Esophagus squamous epithelium (tissue), 5 donors: ENCODE measurements at regions not wholly inside any gene's neighbourhood (a gene's known extent, or its start where the extent isn't known, plus 50 kb on each side); places are given as distances from the start of the nearest gene placed in this dataset.

Source experiments
- DNase-seq: peaks from one replicate; lab custom pipeline; 2025; lab: John Stamatoyannopoulos, UW
- H3K27ac ChIP-seq, 4 donors: fragments of 200-600 bp; sonication (generic); one replicate each; pipeline ENCODE4 v1.5.1; 2016 to 2019; ENCODE audit warnings: mild to moderate bottlenecking in 1 of 4
- H3K27me3 ChIP-seq, 4 donors: fragments of 200-600 bp; sonication (generic); 1 replicate in 3 of 4; 2 replicates in 1 of 4; pipeline versions ENCODE4 v1.5.1 to v1.6.0; 2017 to 2021; ENCODE audit warnings: antibody characterized with exemption in 1 of 4
- H3K36me3 ChIP-seq, 3 donors: fragments of 200-600 bp; sonication (generic); one replicate each; pipeline ENCODE4 v1.5.1; 2016 to 2019
- H3K4me1 ChIP-seq, 3 donors: fragments of 200-600 bp; sonication (generic); one replicate each; pipeline ENCODE4 v1.5.1; 2017 to 2019
- H3K4me3 ChIP-seq, 4 donors: fragments of 200-600 bp; sonication (generic); 1 replicate in 3 of 4; 2 replicates in 1 of 4; pipeline ENCODE4 v1.5.1; 2016 to 2019; ENCODE audit warnings: mild to moderate bottlenecking in 2 of 4, moderate library complexity in 1 of 4
- H3K9me3 ChIP-seq, 3 donors: fragments of 200-600 bp; sonication (generic); one replicate each; pipeline ENCODE4 v1.5.1; 2016 to 2019
- POLR2A ChIP-seq, 4 donors: fragments of 450-650 bp; IDR thresholded peaks; one replicate each; pipeline ENCODE4 v1.6.1; 2017; ENCODE audit warnings: antibody characterized with exemption in 4 of 4, mild to moderate bottlenecking in 4 of 4, moderate library complexity in 3 of 4
- WGBS, 2 donors: methylation state at CpG; one replicate each; pipeline ENCODE4 v1.1.5; 2018; 5-methylcytosine and 5-hydroxymethylcytosine counted together
- intact Hi-C: fragments of 100-400 bp; cut with DNase I; formaldehyde crosslinking; loops from one replicate; pipeline ENCODE4 v1.15.0; 2022
- TF ChIP-seq, protein P1 (sequence below), 6 experiments: fragments of 450-650 bp in 4 of 6; fragments of 200-600 bp in 2 of 6; sonication (generic) in 2 of 6; IDR thresholded peaks; one replicate each; pipeline ENCODE4 v1.5.1; 2016 to 2019; ENCODE audit warnings: antibody characterized with exemption in 6 of 6, mild to moderate bottlenecking in 4 of 6, moderate library complexity in 4 of 6
- donor health status: DM: yes; HTN: yes; CAD: no.

DNA sequence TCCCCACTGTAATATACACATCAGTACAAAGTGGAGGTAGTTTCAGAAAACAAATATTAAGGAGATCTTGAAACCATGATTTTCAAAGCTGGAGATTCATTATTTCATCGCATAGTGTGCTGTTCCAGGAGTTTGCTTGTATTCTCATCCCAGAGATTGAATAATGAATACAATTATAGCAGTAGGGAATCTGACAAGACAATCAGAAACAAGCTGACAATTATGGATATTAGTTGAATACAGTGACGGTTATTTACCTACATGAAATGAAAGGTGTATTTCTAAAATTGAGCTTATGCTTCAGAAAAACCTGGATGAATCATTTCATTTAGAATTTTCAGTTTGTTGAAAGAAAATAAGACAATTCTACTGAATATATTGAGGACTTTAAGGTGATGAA, 2119.0 kb downstream of the MRPL39 start:
- H3K9me3 ChIP-seq: no peaks in the 10 kb centered on the region
- TF ChIP-seq POLR2A (IDR thresholded peaks at IDR 0.05): no peak
- TF ChIP-seq, protein P1, sequence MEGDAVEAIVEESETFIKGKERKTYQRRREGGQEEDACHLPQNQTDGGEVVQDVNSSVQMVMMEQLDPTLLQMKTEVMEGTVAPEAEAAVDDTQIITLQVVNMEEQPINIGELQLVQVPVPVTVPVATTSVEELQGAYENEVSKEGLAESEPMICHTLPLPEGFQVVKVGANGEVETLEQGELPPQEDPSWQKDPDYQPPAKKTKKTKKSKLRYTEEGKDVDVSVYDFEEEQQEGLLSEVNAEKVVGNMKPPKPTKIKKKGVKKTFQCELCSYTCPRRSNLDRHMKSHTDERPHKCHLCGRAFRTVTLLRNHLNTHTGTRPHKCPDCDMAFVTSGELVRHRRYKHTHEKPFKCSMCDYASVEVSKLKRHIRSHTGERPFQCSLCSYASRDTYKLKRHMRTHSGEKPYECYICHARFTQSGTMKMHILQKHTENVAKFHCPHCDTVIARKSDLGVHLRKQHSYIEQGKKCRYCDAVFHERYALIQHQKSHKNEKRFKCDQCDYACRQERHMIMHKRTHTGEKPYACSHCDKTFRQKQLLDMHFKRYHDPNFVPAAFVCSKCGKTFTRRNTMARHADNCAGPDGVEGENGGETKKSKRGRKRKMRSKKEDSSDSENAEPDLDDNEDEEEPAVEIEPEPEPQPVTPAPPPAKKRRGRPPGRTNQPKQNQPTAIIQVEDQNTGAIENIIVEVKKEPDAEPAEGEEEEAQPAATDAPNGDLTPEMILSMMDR (IDR thresholded peaks at IDR 0.05): no peak
- no peak overlapping the region for H3K4me3 ChIP-seq
- no peak overlapping the region for H3K27ac ChIP-seq
- H3K36me3 ChIP-seq: no peaks in the 10 kb centered on the region
- DNase-seq: no peak
- intact Hi-C loops: no loop called here
- H3K27me3 ChIP-seq: no peaks in the 10 kb centered on the region
- H3K4me1 ChIP-seq: no peaks in the 10 kb centered on the region
- 77 to 83% methylated on average over 2 of the region's 2 CpGs for WGBS, 2 donors

DNA sequence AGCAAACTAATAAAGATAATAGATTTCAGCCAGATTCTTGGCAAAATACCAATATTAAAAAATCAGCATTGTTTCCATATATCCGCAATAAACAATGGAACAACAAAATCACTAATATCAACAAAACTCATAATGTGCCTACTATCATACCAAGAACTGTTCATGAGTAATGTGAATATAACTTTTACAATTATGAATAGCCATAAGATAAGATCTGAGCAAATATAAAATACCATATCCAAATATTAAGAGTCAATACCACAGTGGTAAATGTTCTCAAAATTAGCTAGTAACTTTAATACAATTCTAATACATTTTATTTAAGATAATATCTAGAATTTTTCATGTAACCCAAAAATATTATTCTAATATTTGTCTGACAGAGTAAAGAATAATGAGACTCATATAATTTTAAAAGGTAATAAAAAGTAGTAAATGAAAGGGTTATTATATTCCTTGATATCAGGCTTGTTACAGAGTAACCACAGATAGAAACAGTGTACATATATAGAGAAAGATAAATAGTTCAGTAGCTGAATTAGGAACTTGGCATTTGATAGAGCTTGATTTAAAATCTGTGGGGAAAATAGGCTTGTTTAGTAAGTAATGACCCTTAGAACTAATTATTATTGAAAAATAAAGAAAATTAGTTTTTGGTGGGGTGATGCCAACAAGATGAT, 2126.6 kb downstream of the MRPL39 start:
- H3K4me1 ChIP-seq: no peaks in the 10 kb centered on the region
- H3K27me3 ChIP-seq: no peaks in the 10 kb centered on the region
- 94 to 97% methylated on average over 1 of the region's 1 CpG for WGBS, 2 donors
- no peaks in the 10 kb centered on the region for H3K36me3 ChIP-seq
- no peaks in the 10 kb centered on the region for H3K9me3 ChIP-seq
- DNase-seq: no peak
- H3K27ac ChIP-seq: no peak overlapping the region
- intact Hi-C loops: no loop called here
- TF ChIP-seq POLR2A (IDR thresholded peaks at IDR 0.05): no peak
- TF ChIP-seq, protein P1 (IDR thresholded peaks at IDR 0.05): no peak
- no peak overlapping the region for H3K4me3 ChIP-seq

DNA sequence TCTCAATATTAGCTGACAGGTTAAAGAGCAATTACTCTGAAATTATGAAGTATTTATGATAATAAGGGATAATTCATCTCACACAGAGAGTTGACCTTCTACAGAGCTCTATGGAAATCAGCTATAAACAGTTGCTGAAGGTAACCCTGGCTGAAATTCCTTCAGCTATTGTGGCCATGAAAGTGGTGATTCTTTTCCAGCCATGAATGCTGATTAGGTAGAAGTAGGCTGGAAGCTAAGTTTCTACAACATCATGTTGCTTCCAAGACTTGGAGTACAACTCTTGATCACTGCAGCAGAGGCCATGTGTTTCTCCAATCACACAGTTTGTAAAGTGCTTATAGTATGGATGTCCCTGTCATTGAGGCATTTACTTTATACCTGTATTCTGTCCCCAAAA, 2128.9 kb downstream of the MRPL39 start:
- no peaks in the 10 kb centered on the region for H3K27me3 ChIP-seq
- no peak overlapping the region for H3K4me3 ChIP-seq
- intact Hi-C loops: no loop called here
- H3K36me3 ChIP-seq: no peaks in the 10 kb centered on the region
- no peak overlapping the region for H3K27ac ChIP-seq
- TF ChIP-seq, protein P1 (IDR thresholded peaks at IDR 0.05): no peak
- no peak for TF ChIP-seq POLR2A (IDR thresholded peaks at IDR 0.05)
- no peak for DNase-seq
- no peaks in the 10 kb centered on the region for H3K4me1 ChIP-seq
- no peaks in the 10 kb centered on the region for H3K9me3 ChIP-seq

DNA sequence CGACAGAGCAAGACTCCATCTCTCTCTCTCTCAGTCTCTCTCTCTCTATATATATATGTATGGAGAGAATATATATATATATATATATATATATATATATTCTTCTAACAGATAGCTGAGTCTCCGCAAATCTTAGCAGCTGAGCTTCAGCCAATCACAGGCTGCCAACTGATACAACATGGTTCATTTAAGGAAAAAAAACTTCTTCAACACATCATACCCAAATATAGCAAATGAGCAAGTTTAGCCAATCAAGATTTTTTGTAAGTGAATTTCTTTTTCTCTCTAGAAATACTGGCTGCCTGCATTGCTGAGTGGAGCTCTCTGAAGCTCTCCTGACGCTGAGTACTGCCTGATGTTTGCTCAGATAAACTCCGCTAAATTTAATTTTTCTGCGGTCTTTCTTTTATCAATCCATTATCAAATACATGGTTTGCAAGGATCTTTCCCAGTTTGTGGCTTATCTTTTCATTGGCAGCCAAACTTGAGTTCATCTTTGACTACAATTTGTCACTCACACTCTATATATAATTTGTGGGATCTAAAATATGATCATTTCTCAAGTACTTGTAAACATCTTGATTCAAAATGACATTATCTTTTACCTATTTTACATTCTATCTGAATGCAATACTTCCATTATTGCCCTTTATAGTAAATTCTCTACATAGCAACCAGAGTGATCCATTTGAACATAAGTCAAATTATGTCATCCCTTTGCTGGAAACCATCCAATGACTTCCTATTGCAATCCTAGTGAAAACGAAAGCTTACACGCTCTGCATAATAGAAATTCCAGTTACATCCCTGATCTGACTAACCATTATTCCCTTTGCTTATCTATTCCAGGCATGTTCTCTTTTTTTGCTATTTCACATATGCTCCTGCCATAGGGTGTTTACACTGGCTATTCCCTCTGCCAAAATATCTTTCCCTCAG, 2131.7 kb downstream of the MRPL39 start:
- Histone ChIP-seq H3K36me3 (no peaks in the 10 kb centered on the region), H3K27ac (no peak overlapping the region), H3K9me3 (no peaks in the 10 kb centered on the region), H3K4me1 (no peaks in the 10 kb centered on the region), H3K27me3 (no peaks in the 10 kb centered on the region), H3K4me3 (no peak overlapping the region)
- WGBS, 2 donors: 73 to 84% methylated on average over 6 to 7 of the region's 7 CpGs
- no peak for DNase-seq
- TF ChIP-seq, protein P1 (IDR thresholded peaks at IDR 0.05): no peak
- no peak for TF ChIP-seq POLR2A (IDR thresholded peaks at IDR 0.05)
- intact Hi-C loops: no loop called here

DNA sequence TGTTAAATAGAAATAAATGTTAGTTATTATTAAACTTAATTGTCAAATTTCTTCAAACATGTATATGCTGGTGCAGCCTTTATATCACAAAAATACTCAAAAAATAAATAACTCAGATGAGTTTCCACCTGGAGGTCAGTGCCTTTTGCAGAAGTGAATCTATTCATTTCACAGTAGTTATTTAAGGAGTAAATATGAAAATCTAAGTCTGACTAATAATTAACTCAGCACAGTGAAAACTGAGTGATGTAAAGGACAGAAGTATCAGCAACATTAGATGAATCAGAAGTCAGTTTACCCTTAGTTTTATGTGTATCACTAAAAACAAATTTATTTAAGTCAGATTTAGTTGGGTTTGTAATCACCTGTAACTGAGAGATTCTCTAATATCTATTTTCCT, 2135.4 kb downstream of the MRPL39 start:
- Histone ChIP-seq H3K4me1 (no peaks in the 10 kb centered on the region), H3K27me3 (no peaks in the 10 kb centered on the region), H3K4me3 (no peak overlapping the region), H3K9me3 (peaks cover 0 to 9% (median 0%) of the 10 kb centered on the region in 3 donors), H3K27ac (no peak overlapping the region), H3K36me3 (no peaks in the 10 kb centered on the region)
- DNase-seq: no peak
- intact Hi-C loops: no loop called here
- TF ChIP-seq, protein P1 (IDR thresholded peaks at IDR 0.05): no peak
- TF ChIP-seq POLR2A (IDR thresholded peaks at IDR 0.05): no peak
